Right renal pelvis (tissue), 4 donors: ENCODE measurements at regions not wholly inside any gene's neighbourhood (a gene's known extent, or its start where the extent isn't known, plus 50 kb on each side); places are given as distances from the start of the nearest gene placed in this dataset.
"Not testable (repeated sequence)": the region's sequence is repeated elsewhere in the genome, so short reads cannot be mapped to it uniquely, and the experiment has no call there.

Experiments
- DNase-seq, 4 donors: peaks; one replicate each; pipeline ENCODE4 v3.0.0-alpha.2; 2013; ENCODE audit warnings: low read depth in 4 of 4, low spot score in 3 of 4, missing footprints in 1 of 4

DNA sequence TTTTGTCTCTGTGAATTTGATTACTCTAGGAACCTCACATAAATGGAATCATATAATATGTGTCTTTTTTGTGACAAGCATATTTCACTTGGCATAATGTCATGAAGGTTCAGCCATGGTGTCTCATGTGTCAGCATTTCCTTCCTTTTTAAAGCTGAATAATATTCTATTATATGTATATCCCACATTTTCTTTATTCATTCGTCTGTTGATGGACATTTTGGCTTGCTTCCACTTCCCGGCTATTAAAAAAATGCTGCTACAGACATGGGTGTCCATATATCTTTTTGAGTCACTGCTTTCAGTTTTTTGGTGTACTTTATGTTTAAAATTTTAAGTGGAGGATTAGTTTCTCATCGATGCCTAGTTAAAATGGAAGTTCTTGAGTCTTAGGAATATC, 59.8 kb upstream of the C5orf63 start:
- no peak for DNase-seq

GRCh38 chr5:127136908-127137307, 63.6 kb upstream of the C5orf63 start:
- no peak for DNase-seq

GRCh38 chr5:127143722-127144121, 70.4 kb upstream of the C5orf63 start:
- DNase-seq = no peak

DNA sequence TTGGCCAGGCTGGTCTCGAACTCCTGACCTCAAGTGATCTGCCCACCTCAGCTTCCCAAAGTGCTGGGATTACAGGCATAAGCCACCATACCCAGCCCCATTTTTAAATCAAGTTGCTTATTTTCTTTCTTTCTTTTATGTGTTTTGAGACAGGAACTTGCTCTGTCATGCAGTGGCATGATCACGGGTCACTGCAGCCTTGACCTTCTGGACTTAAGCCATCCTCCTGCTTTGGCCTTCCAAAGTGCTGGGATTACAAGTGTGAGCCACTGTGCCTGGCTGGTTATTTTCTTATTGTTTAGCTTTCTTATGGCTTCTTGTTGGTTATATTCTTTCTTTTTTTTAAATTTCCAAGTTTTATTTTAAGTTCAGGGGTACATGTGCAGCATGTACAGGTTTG, 79.7 kb upstream of the C5orf63 start:
- no peak for DNase-seq

DNA sequence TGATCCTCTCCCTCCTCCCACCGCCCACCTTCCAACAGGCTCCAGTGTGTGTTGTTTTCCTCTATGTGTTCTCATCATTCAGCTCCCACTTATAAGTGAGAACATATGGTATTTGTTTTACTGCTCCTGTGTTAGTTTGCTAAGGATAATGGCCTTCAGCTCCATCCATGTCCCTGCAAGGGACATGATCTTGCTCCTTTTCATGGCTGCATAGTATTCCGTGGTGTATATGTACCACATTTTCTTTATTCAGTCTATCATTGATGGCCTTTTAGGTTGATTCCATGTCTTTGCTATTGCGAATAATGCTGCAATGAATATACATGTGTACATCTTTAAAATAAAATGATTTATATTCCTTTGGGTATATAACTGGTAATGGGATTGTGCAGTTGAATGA, 80.2 kb upstream of the C5orf63 start:
- no peak for DNase-seq

- DNase-seq = no peak
These were observed 90.4 kb upstream of the C5orf63 start for GRCh38 chr5:127163750-127164149.

- DNase-seq = no peak
These were observed 97.8 kb upstream of the C5orf63 start for GRCh38 chr5:127170918-127171600.

DNA sequence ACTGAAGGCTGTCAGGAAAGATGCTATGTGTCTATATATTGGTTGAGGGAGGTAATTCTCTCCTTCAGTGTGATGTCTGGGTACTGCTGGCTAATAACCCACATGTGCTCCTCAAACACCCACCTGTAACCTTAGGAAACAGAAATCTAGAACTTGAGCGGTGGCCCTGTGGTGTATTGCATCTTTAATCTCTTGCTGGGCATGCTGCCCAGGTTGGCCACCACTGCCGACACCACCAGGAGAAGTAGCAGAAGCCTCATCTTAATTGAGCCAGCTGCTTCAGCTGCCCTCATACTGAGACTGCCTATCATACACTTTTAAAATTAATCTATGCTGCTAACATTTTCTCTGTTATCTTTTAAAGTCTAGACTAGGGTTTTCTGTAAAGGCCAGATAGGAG, 103.5 kb upstream of the C5orf63 start:
- DNase-seq = no peak

DNA sequence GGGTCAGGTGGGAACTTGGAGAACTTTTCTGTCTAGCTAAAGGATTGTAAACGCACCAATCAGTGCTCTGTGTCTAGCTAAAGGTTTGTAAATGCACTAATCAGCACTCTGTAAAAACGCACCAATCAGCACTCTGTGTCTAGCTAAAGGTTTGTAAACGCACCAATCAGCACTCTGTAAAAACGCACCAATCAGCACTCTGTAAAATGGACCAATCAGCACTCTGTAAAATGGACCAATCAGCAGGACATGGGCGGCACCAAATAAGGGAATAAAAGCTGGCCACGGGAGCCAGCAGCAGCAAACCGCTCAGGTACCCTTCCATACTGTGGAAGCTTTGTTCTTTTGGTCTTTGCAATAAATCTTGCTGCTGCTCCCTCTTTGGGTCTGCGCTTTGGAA, 108.0 kb upstream of the MEGF10 start:
- DNase-seq = not testable (repeated sequence)

- no peak for DNase-seq
These were observed 107.3 kb upstream of the MEGF10 start for GRCh38 chr5:127183332-127183731.

GRCh38 chr5:127184851-127185250, 105.7 kb upstream of the MEGF10 start:
- no peak for DNase-seq

- no peak for DNase-seq
These were observed 103.9 kb upstream of the MEGF10 start for GRCh38 chr5:127186657-127187056.

DNA sequence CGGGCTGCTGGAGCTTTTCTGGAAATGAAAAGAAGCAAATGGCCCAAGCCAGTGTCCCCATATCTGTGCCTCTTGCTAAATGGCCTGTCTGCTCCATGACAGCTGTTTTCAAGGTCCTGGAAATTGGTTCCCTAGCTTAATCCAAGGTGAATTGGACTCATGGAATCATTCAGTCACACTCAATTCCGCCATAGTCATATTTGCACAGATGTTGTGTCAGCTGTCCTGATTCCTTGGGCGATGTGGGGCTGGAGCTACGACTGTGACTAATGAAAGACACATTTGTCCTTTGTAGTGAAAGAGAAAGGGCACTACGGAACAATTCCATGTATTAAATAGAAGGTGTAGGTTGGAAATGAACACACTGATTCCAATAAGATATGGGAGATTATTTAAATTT, 102.9 kb upstream of the MEGF10 start:
- DNase-seq = no peak

- DNase-seq = no peak
These were observed 98.4 kb upstream of the MEGF10 start for GRCh38 chr5:127192150-127192549.

DNA sequence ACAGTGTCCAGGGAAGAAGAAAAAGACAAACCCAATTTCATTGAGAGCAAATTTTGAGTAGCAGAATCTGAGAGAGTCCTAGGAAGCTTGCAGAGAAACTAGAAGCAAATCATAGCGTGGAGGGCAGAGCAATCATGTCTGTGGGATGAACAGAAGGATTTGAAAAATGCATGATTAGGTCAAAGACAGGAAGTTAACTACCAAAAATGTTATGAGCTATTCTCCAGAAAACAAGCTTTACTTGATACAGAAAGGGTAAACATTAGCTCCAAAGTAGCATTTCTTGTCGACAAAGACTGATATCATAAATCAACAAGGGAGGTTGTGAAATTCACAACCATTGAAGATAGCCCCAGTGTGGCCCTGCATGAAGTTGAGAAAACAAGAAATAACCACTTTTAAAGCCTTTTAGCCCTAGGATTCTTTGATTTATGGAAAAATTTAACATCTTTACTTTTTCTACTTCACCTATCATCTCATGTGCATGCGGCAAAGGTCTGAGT, 97.7 kb upstream of the MEGF10 start:
- DNase-seq = no peak

- no peak for DNase-seq
These were observed 94.6 kb upstream of the MEGF10 start for GRCh38 chr5:127196042-127196441.

GRCh38 chr5:127197402-127198167, 93.0 kb upstream of the MEGF10 start:
- not testable (repeated sequence) for DNase-seq

DNA sequence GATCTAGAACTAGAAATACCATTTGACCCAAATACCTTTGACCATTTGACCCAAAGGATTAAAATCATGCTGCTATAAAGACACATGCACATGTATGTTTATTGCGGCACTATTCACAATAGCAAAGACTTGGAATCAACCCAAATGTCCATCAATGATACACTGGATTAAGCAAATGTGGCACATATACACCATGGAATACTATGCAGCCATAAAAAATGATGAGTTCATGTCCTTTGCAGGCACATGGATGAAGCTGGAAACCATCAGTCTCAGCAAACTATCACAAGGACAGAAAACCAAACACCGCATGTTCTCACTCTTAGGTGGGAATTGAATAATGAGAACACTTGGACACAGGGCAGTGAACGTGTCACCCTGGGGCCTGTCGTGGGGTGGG, 87.9 kb upstream of the MEGF10 start:
- not testable (repeated sequence) for DNase-seq

- DNase-seq = no peak
These were observed 86.8 kb upstream of the MEGF10 start for GRCh38 chr5:127203818-127204217.

- DNase-seq = no peak
These were observed 85.4 kb upstream of the MEGF10 start for GRCh38 chr5:127205147-127205546.

- no peak for DNase-seq
These were observed 84.1 kb upstream of the MEGF10 start for GRCh38 chr5:127206320-127207113.
